Heart left ventricle (tissue), 16 donors: ENCODE measurements at regions not wholly inside any gene's neighbourhood (a gene's known extent, or its start where the extent isn't known, plus 50 kb on each side); places are given as distances from the start of the nearest gene placed in this dataset.

Experiments
- ATAC-seq, 4 donors: fragments of 200-7000 bp; cut with Tn5 transposase; one replicate each; pipeline ENCODE4 v1.9.1; 2020 to 2022; ENCODE audit warnings: moderate library complexity in 4 of 4, mild to moderate bottlenecking in 3 of 4, moderate number of reproducible peaks in 1 of 4
- DNase-seq, 5 donors: peaks; one replicate each; pipeline ENCODE4 v3.0.0-alpha.2; 2020
- H3K27ac ChIP-seq, 12 donors: fragments of 200-600 bp; sonication (generic) in 4 of 12; one replicate each; pipeline versions ENCODE4 v1.5.0 to v1.8.0; 2016 to 2022; ENCODE audit warnings: mild to moderate bottlenecking in 2 of 12
- H3K27me3 ChIP-seq, 9 donors: fragments of 200-600 bp; sonication (generic) in 2 of 9; one replicate each; pipeline versions ENCODE4 v1.5.1 to v1.8.0; 2016 to 2022; ENCODE audit warnings: mild to moderate bottlenecking in 3 of 9
- H3K36me3 ChIP-seq, 9 donors: fragments of 200-600 bp; sonication (generic) in 2 of 9; one replicate each; pipeline versions ENCODE4 v1.5.0 to v1.8.0; 2018 to 2022; ENCODE audit warnings: mild to moderate bottlenecking in 2 of 9
- H3K4me1 ChIP-seq, 12 donors: fragments of 200-600 bp; sonication (generic) in 4 of 12; one replicate each; pipeline versions ENCODE4 v1.5.0 to v1.8.0; 2016 to 2022; ENCODE audit warnings: mild to moderate bottlenecking in 3 of 12
- H3K4me3 ChIP-seq, 12 donors: fragments of 200-600 bp; sonication (generic) in 4 of 12; one replicate each; pipeline versions ENCODE4 v1.5.0 to v1.8.0; 2017 to 2022; ENCODE audit warnings: mild to moderate bottlenecking in 9 of 12, moderate library complexity in 4 of 12
- H3K9me3 ChIP-seq, 12 donors: fragments of 200-600 bp; sonication (generic) in 4 of 12; one replicate each; pipeline versions ENCODE4 v1.5.0 to v1.8.0; 2016 to 2022; ENCODE audit warnings: mild to moderate bottlenecking in 1 of 12
- POLR2A ChIP-seq, 2 donors: fragments of 450-650 bp; IDR thresholded peaks; one replicate each; pipeline ENCODE4 v1.6.1; 2017; ENCODE audit warnings: antibody characterized with exemption in 2 of 2, mild to moderate bottlenecking in 2 of 2, moderate library complexity in 2 of 2
- WGBS, 4 donors: extraction: QIAGEN DNeasy Blood & Tissue Kit in 2 of 4; methylation state at CpG; one replicate each; pipeline versions ENCODE4 v1.1.5 to v1.1.7; 2013 to 2018; 5-methylcytosine and 5-hydroxymethylcytosine counted together
- intact Hi-C, 10 donors: fragments of 100-400 bp; cut with DNase I; formaldehyde crosslinking; loops; one replicate each; pipeline versions ENCODE4 v1.11.1 to v1.14.2; 2022
- TF ChIP-seq, protein P1 (sequence below), 12 donors: fragments of 200-600 bp; sonication (generic) in 4 of 12; IDR thresholded peaks; one replicate each; pipeline versions ENCODE4 v1.5.0 to v1.8.0; 2018 to 2022; ENCODE audit warnings: antibody characterized with exemption in 12 of 12, mild to moderate bottlenecking in 5 of 12
- donor health status: ischemic (EF 13 %, LVEDD 7.1; RV severe dilation, severe dysfunction).
- donor health status: healthy with polysubstance abuse.
- donor health status: DM: no; HTN: yes; CAD: no.
- donor health status: DM: no; HTN: no; CAD: no.
- donor health status: ischemic (EF 25% LVEDD 6.9; RV normal size, moderate dysfunction).
- donor health status: ischemic (EF 25% LVEDD 5.7; RV mildly dilated, moderate dysfunction).
- donor health status: healthy.
- donor health status: DM: yes; HTN: yes; CAD: no.
- donor health status: ischemic (EF 35%, LVEDD 5.7; RV mildly dilated, moderate dysfunction).
- donor health status: nonischemic (EF 11% LVEDD 7.7; RV severe dilation, severe dysfunction).
- donor health status: DM: yes; HTN: yes; CAD: no.
- donor health status: PGD.
- donor health status: ischemic (EF 29% LVEDD 5.4; RV normal size, mild dysfunction).
- donor health status: nonischemic (EF 23%, LVEDD 6.1; RV moderate dilation, normal function).

DNA sequence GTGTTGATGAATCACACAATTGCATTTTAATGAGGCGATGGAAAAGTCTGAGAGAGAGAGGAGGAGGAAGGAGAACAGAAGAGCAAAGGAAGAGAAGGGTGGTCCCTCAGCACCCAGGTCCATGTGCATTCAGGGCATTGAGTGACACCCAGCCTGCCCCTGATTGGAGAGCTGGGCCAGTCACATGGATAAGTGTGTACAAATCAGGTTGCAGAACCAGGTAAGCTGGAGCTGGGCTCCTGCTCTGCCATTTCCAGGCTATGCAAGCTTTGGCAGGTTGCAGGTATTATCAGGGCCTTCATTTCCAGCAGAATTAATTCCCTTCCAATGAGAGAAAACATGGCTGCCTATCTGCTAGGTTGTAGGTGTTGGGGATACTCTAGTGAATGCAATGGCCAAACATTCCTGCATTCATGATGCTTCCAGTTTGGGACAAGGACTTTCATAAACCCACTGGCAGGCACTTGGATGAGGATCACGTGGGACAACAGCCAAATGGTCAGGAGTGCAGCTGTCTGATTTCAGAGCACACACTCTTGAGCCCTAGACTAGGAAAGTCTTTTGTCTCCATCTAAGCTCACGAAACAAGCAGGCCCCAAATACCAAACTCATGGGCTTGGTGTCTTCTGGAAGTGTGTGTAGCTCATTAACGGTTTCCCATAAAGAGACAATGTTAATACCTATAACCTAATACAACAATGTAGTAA is 577.9 kb upstream of the CDH5 start:
- DNase-seq = no peak
- Histone ChIP-seq H3K27me3 (no peaks in the 10 kb centered on the region), H3K9me3 (no peaks in the 10 kb centered on the region), H3K27ac (no peak overlapping the region), H3K36me3 (no peaks in the 10 kb centered on the region), H3K4me1 (peaks cover 0 to 7% (median 0%) of the 10 kb centered on the region in 12 donors), H3K4me3 (no peak overlapping the region)
- no peak for TF ChIP-seq POLR2A (IDR thresholded peaks at IDR 0.05)
- TF ChIP-seq, protein P1, sequence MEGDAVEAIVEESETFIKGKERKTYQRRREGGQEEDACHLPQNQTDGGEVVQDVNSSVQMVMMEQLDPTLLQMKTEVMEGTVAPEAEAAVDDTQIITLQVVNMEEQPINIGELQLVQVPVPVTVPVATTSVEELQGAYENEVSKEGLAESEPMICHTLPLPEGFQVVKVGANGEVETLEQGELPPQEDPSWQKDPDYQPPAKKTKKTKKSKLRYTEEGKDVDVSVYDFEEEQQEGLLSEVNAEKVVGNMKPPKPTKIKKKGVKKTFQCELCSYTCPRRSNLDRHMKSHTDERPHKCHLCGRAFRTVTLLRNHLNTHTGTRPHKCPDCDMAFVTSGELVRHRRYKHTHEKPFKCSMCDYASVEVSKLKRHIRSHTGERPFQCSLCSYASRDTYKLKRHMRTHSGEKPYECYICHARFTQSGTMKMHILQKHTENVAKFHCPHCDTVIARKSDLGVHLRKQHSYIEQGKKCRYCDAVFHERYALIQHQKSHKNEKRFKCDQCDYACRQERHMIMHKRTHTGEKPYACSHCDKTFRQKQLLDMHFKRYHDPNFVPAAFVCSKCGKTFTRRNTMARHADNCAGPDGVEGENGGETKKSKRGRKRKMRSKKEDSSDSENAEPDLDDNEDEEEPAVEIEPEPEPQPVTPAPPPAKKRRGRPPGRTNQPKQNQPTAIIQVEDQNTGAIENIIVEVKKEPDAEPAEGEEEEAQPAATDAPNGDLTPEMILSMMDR (IDR thresholded peaks at IDR 0.05) = no peak
- ATAC-seq = no peak
- intact Hi-C loops = no loop called here
- 81 to 96% (median 88%) methylated on average over 4 of the region's 4 CpGs for WGBS, 4 donors

DNA sequence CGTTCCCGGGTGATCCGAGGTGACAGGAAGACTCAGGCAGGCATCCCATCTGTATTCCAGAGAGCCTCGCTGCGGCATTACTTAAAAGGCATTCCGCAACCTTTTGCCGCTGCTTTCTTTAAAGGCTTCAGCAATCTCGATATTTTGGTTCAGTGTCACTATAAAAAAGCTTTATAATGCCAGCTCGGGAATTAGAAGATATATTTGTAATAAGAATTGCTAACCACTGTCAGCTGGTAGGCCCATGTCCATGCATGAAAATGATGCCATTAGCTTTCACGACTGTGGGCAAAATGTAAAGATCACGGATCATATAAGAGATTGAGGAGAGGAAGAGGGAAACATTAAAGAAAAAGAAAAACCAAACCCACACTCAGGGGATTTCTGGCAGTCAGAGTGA is 578.6 kb upstream of the CDH5 start:
- Histone ChIP-seq H3K36me3 (no peaks in the 10 kb centered on the region), H3K9me3 (no peaks in the 10 kb centered on the region), H3K4me1 (peaks cover 0 to 7% (median 0%) of the 10 kb centered on the region in 12 donors), H3K27me3 (no peaks in the 10 kb centered on the region), H3K4me3 (no peak overlapping the region), H3K27ac (no peak overlapping the region)
- no peak for TF ChIP-seq POLR2A (IDR thresholded peaks at IDR 0.05)
- TF ChIP-seq, protein P1 (IDR thresholded peaks at IDR 0.05) = no peak
- ATAC-seq (no peak), DNase-seq (no peak)
- intact Hi-C loops = no loop called here
- WGBS, 4 donors = 91 to 96% (median 92%) methylated on average over 11 of the region's 11 CpGs

DNA sequence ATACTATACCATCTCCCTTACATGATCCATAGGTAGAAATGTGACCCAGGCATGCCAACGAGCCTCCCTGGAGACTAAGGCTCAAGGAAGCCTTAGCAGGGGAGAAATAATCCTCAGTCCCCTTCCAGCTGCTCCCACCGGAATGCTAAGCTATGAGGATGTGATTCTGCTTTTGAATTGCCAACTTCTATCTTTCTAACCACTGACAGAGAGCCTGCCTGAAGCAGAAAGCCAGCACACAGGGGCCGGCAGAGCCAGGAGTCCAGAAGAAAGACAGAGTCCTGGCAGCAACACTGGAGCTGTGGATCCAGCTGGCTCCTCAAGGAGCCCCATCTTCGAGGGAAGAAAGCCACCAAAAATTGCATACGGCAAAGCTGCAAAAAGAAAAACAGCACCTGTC is 579.6 kb upstream of the CDH5 start:
- Histone ChIP-seq H3K4me1 (peaks cover 0 to 7% (median 0%) of the 10 kb centered on the region in 12 donors), H3K4me3 (no peak overlapping the region), H3K27me3 (no peaks in the 10 kb centered on the region), H3K9me3 (no peaks in the 10 kb centered on the region), H3K36me3 (no peaks in the 10 kb centered on the region), H3K27ac (no peak overlapping the region)
- WGBS, 4 donors = 31 to 80% (median 67%) methylated on average over 5 of the region's 5 CpGs
- peak in 1 of 4 donors; percentile 26 for ATAC-seq
- TF ChIP-seq, protein P1 (IDR thresholded peaks at IDR 0.05) = no peak
- DNase-seq = no peak
- intact Hi-C loops = no loop called here

DNA sequence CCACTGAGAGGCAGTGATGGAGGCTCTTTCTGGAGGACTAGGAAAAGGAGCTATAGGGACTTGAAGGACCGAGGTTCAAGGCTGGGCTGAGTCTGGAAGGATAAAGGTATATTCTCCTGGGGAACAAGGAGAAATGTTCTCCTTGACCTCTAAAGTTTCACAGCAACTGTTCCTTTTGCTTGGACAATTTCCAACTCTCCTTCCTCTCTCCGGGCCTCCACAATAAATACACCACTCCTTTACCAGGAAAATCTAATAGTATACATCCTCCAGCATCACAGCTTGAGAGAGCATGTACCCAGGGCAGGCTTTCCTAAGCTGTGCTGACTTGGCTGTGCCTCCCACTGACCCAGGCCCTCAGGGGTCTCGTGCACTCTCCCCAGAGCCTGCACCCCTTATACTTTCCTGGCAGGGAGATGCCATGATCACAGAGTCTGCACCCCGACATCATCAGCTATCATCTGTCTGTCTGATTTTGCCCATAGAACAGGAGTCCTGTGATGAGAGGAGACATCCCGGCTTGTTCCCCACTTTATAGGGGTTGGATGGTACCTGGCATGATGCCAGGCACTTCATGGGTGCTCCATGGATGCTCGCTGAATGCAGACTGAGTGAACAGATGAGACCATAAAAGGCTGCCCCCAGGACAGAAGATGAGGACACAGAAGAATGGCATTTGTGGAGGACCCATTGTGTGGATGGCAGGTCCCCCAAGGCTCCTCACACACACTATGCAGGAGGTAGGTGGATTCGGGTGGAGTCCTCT is 582.6 kb upstream of the CDH5 start:
- no peaks in the 10 kb centered on the region for H3K27me3 ChIP-seq
- ATAC-seq (peak in 1 of 4 donors; percentile 33), DNase-seq (no peak)
- H3K9me3 ChIP-seq = no peaks in the 10 kb centered on the region
- no peak for TF ChIP-seq POLR2A (IDR thresholded peaks at IDR 0.05)
- TF ChIP-seq, protein P1 (IDR thresholded peaks at IDR 0.05) = no peak
- no peak overlapping the region for H3K4me3 ChIP-seq
- H3K27ac ChIP-seq = no peak overlapping the region
- intact Hi-C loops = no loop called here
- peaks cover 0 to 12% (median 0%) of the 10 kb centered on the region in 12 donors for H3K4me1 ChIP-seq
- no peaks in the 10 kb centered on the region for H3K36me3 ChIP-seq
- 62 to 85% (median 76%) methylated on average over 5 to 7 of the region's 7 CpGs for WGBS, 4 donors
